H9 (cell line): ENCODE measurements at regions not wholly inside any gene's neighbourhood (a gene's known extent, or its start where the extent isn't known, plus 50 kb on each side); places are given as distances from the start of the nearest gene placed in this dataset.

Source experiments
- DNase-seq: peaks from one replicate; pipeline ENCODE4 v3.0.0-alpha.2; 2017
- H2AFZ ChIP-seq: one replicate; pipeline ENCODE4 v1.6.1; 2013; ENCODE audit warnings: mild to moderate bottlenecking, low read length, control low read depth, moderate library complexity
- H2AK5ac ChIP-seq: 2 replicates; pipeline ENCODE4 v1.6.1; 2013; ENCODE audit warnings: low read length, control low read depth, mixed read lengths; ENCODE audit not compliant: insufficient read length
- H2BK120ac ChIP-seq: one replicate; pipeline ENCODE4 v1.6.1; 2013; ENCODE audit warnings: low read depth, mild to moderate bottlenecking, low read length, control low read depth, inconsistent platforms; ENCODE audit not compliant: poor library complexity, severe bottlenecking
- H2BK12ac ChIP-seq: 2 replicates; pipeline ENCODE4 v1.6.1; 2013; ENCODE audit warnings: low read length, control low read depth, mixed read lengths, low read depth; ENCODE audit not compliant: insufficient read length
- H2BK15ac ChIP-seq: 2 replicates; pipeline ENCODE4 v1.6.1; 2013; ENCODE audit warnings: low read depth, low read length, control low read depth
- H2BK20ac ChIP-seq: one replicate; pipeline ENCODE4 v1.6.1; 2013; ENCODE audit warnings: low read depth, mild to moderate bottlenecking, low read length, control low read depth, inconsistent platforms; ENCODE audit not compliant: poor library complexity, severe bottlenecking
- H2BK5ac ChIP-seq: 2 replicates; pipeline ENCODE4 v1.6.1; 2013; ENCODE audit warnings: low read length, control low read depth, mixed read lengths; ENCODE audit not compliant: insufficient read length
- H3K14ac ChIP-seq: 2 replicates; pipeline ENCODE4 v1.6.1; 2013; ENCODE audit warnings: low read length, control low read depth; ENCODE audit not compliant: insufficient read depth
- H3K18ac ChIP-seq: 2 replicates; pipeline ENCODE4 v1.6.1; 2013; ENCODE audit warnings: low read depth, mild to moderate bottlenecking, mixed read lengths, low read length, control low read depth; ENCODE audit not compliant: insufficient read length
- H3K23ac ChIP-seq: 2 replicates; pipeline ENCODE4 v1.6.1; 2013; ENCODE audit warnings: low read length, control low read depth, mixed read lengths, low read depth; ENCODE audit not compliant: insufficient read length
- H3K23me2 ChIP-seq: 2 replicates; pipeline ENCODE4 v1.6.1; 2013; ENCODE audit warnings: low read depth, mild to moderate bottlenecking, mixed read lengths, low read length, control low read depth; ENCODE audit not compliant: insufficient read length, poor library complexity, severe bottlenecking
- H3K27ac ChIP-seq: 2 replicates; pipeline ENCODE4 v1.5.1; 2013; ENCODE audit warnings: low read length, control low read depth, mixed read lengths, low read depth; ENCODE audit not compliant: insufficient read length
- H3K27me3 ChIP-seq: 2 replicates; pipeline ENCODE4 v1.6.1; 2013; ENCODE audit warnings: low read length, control low read depth, inconsistent platforms; ENCODE audit not compliant: insufficient read depth
- H3K4ac ChIP-seq: 2 replicates; pipeline ENCODE4 v1.6.1; 2013; ENCODE audit warnings: low read depth, mild to moderate bottlenecking, control low read depth, inconsistent platforms, low read length, moderate library complexity
- H3K4me1 ChIP-seq: 2 replicates; pipeline ENCODE4 v1.6.1; 2013; ENCODE audit warnings: low read length, control low read depth, inconsistent platforms; ENCODE audit not compliant: insufficient read depth
- H3K4me2 ChIP-seq: 2 replicates; pipeline ENCODE4 v1.6.1; 2013; ENCODE audit warnings: low read length, control low read depth, mixed read lengths; ENCODE audit not compliant: insufficient read length, insufficient read depth
- H3K56ac ChIP-seq: 2 replicates; pipeline ENCODE4 v1.6.1; 2013; ENCODE audit warnings: low read depth, mild to moderate bottlenecking, mixed read lengths, low read length, control low read depth; ENCODE audit not compliant: insufficient read length
- H3K79me1 ChIP-seq: 2 replicates; pipeline ENCODE4 v1.6.1; 2013; ENCODE audit warnings: low read depth, mild to moderate bottlenecking, moderate library complexity, low read length, control low read depth, inconsistent platforms; ENCODE audit not compliant: insufficient read depth, poor library complexity, severe bottlenecking
- H3K79me2 ChIP-seq: 2 replicates; pipeline ENCODE4 v1.6.1; 2013; ENCODE audit warnings: low read length, control low read depth, inconsistent platforms; ENCODE audit not compliant: insufficient read depth
- H3K9ac ChIP-seq: 2 replicates; pipeline ENCODE4 v1.6.1; 2013; ENCODE audit warnings: low read length, control low read depth, mixed read lengths; ENCODE audit not compliant: insufficient read length; ENCODE audit errors: extremely low read depth
- H3K9me3 ChIP-seq: one replicate; pipeline ENCODE4 v1.6.1; 2013; ENCODE audit warnings: low read depth, low read length, inconsistent platforms; ENCODE audit not compliant: control insufficient read depth
- H3T11ph ChIP-seq: one replicate; pipeline ENCODE4 v1.6.1; 2013; ENCODE audit warnings: mild to moderate bottlenecking, low read length, control low read depth, inconsistent platforms
- H4K20me1 ChIP-seq: one replicate; pipeline ENCODE4 v1.6.1; 2013; ENCODE audit not compliant: control insufficient read depth, insufficient read length, insufficient read depth
- H4K5ac ChIP-seq: 2 replicates; pipeline ENCODE4 v1.6.1; 2013; ENCODE audit warnings: low read depth, mild to moderate bottlenecking, mixed read lengths, low read length, control low read depth; ENCODE audit not compliant: insufficient read length
- H4K8ac ChIP-seq: replicated peaks from 2 replicates; pipeline ENCODE4 v1.6.1; 2013; ENCODE audit warnings: low read length, control low read depth, mixed read lengths, low read depth; ENCODE audit not compliant: insufficient read length
- H4K91ac ChIP-seq: 2 replicates; pipeline ENCODE4 v1.6.1; 2013; ENCODE audit warnings: low read depth, mild to moderate bottlenecking, moderate library complexity, mixed read lengths, low read length, control low read depth; ENCODE audit not compliant: insufficient read length
- H3K27ac Mint-ChIP-seq, 3 experiments: 2 replicates in 2 of 3; 3 replicates in 1 of 3; pipeline ENCODE4 v1.8.0; 2020 to 2021; ENCODE audit warnings: mixed read lengths in 3 of 3, mild to moderate bottlenecking in 1 of 3, moderate library complexity in 1 of 3
- H3K27me3 Mint-ChIP-seq: 2 replicates; pipeline ENCODE4 v1.8.0; 2021; ENCODE audit warnings: low read depth, mild to moderate bottlenecking, moderate library complexity, mixed read lengths
- H3K36me3 Mint-ChIP-seq, 3 experiments: 2 replicates in 2 of 3; 3 replicates in 1 of 3; pipeline ENCODE4 v1.8.0; 2020 to 2021; ENCODE audit warnings: low read depth in 3 of 3, mixed read lengths in 3 of 3; ENCODE audit not compliant: insufficient read depth in 1 of 3
- H3K4me1 Mint-ChIP-seq, 2 experiments: 2 replicates each; pipeline ENCODE4 v1.8.0; 2020; ENCODE audit warnings: mixed read lengths in 2 of 2
- H3K4me3 Mint-ChIP-seq, 2 experiments: 2 replicates in 1 of 2; 3 replicates in 1 of 2; pipeline ENCODE4 v1.8.0; 2020 to 2021; ENCODE audit warnings: mild to moderate bottlenecking in 2 of 2, mixed read lengths in 2 of 2, moderate library complexity in 1 of 2
- H3K9me3 Mint-ChIP-seq, 2 experiments: 2 replicates in 1 of 2; 3 replicates in 1 of 2; pipeline ENCODE4 v1.8.0; 2020; ENCODE audit warnings: mild to moderate bottlenecking in 2 of 2, mixed read lengths in 2 of 2, moderate library complexity in 1 of 2
- TF ChIP-seq, protein P1 (sequence below): fragments of 200-600 bp; sonication (generic); conservative IDR thresholded peaks from 3 replicates; pipeline ENCODE4 v1.8.0; 2021; ENCODE audit warnings: antibody characterized with exemption, mild to moderate bottlenecking

DNA sequence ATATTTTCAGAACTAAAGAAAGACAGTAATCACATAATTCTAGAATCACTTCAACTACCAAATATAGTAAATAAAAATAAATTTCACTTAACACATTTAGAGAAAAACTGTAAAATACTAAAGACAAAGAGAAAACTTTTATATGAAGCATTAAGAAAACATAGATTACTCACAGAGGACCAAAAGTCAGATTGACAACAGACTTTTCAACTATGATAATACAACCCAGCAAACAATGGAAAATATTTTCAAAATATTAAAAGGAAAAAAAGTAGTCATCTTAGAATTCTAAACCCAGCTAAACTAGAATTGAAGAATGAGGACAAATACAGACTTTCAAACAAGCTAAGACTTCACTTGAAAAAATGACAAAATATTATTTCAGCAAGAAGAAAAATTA is 164.8 kb upstream of the ARID1B start:
- H3K14ac ChIP-seq: no peak overlapping the region

More for the DNA sequence above, 164.8 kb upstream of the ARID1B start:
- no peaks in the 10 kb centered on the region for H3K27me3 ChIP-seq
- no peak for DNase-seq
- Mint-ChIP-seq H3K36me3 (peaks cover 16 to 36% (median 32%) of the 10 kb centered on the region in 3 experiments), H3K4me1 (no peaks in the 10 kb centered on the region), H3K27me3 (no peaks in the 10 kb centered on the region), H3K27ac (no peak overlapping the region), H3K4me3 (no peak overlapping the region), H3K9me3 (peaks cover 42 to 47% of the 10 kb centered on the region in 2 experiments)
- H3K79me1 ChIP-seq: no peaks in the 10 kb centered on the region
- no peak overlapping the region for H3K56ac ChIP-seq
- H3K9me3 ChIP-seq: no peaks in the 10 kb centered on the region
- H3K4ac ChIP-seq: no peak overlapping the region
- no peak overlapping the region for H4K91ac ChIP-seq
- no peak overlapping the region for H2AK5ac ChIP-seq
- no peak overlapping the region for H2BK120ac ChIP-seq
- no peak overlapping the region for H3K23ac ChIP-seq
- H3K4me2 ChIP-seq: no peak overlapping the region
- no peak overlapping the region for H2BK15ac ChIP-seq
- H3K27ac ChIP-seq: no peak overlapping the region
- H4K8ac ChIP-seq: no peak overlapping the region
- no peaks in the 10 kb centered on the region for H3K79me2 ChIP-seq
- TF ChIP-seq, protein P1, sequence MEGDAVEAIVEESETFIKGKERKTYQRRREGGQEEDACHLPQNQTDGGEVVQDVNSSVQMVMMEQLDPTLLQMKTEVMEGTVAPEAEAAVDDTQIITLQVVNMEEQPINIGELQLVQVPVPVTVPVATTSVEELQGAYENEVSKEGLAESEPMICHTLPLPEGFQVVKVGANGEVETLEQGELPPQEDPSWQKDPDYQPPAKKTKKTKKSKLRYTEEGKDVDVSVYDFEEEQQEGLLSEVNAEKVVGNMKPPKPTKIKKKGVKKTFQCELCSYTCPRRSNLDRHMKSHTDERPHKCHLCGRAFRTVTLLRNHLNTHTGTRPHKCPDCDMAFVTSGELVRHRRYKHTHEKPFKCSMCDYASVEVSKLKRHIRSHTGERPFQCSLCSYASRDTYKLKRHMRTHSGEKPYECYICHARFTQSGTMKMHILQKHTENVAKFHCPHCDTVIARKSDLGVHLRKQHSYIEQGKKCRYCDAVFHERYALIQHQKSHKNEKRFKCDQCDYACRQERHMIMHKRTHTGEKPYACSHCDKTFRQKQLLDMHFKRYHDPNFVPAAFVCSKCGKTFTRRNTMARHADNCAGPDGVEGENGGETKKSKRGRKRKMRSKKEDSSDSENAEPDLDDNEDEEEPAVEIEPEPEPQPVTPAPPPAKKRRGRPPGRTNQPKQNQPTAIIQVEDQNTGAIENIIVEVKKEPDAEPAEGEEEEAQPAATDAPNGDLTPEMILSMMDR: no peak
- no peaks in the 10 kb centered on the region for H3K4me1 ChIP-seq
- no peak overlapping the region for H3K9ac ChIP-seq
- no peak overlapping the region for H2BK20ac ChIP-seq
- no peak overlapping the region for H2AFZ ChIP-seq
- no peak overlapping the region for H2BK5ac ChIP-seq
- H3K18ac ChIP-seq: no peak overlapping the region
- no peak overlapping the region for H4K5ac ChIP-seq
- H2BK12ac ChIP-seq: no peak overlapping the region
- no peaks in the 10 kb centered on the region for H3K23me2 ChIP-seq
- H4K20me1 ChIP-seq: no peaks in the 10 kb centered on the region
- H3T11ph ChIP-seq: no peak overlapping the region
